HepG2 (cell line): ENCODE measurements at regions not wholly inside any gene's neighbourhood (a gene's known extent, or its start where the extent isn't known, plus 50 kb on each side); places are given as distances from the start of the nearest gene placed in this dataset.
A peak's percentile ranks its signal among the peaks of the same experiment; 100 is the strongest.

ENCODE experiments used
- CHD2 ChIP-seq: IDR thresholded peaks from 2 replicates; pipeline ENCODE4 v1.6.1; 2011; ENCODE audit warnings: low read depth, low read length, improper control_type of control experiment
- FOXA1 ChIP-seq, 2 experiments: fragments of 450-650 bp in 1 of 2; sonication (generic) in 1 of 2; formaldehyde crosslinking in 1 of 2; IDR thresholded peaks; 2 replicates each; pipeline versions ENCODE4 v1.4.0 to v1.6.1; 2016 to 2020; ENCODE audit warnings: missing genetic modification reagents in 1 of 2
- HCFC1 ChIP-seq: fragments of 150-350 bp; IDR thresholded peaks from 2 replicates; pipeline ENCODE4 v1.6.1; 2014; ENCODE audit warnings: low read depth, low read length
- HNRNPL ChIP-seq: fragments of 200-400 bp; formaldehyde crosslinking; IDR thresholded peaks from 2 replicates; pipeline ENCODE4 v1.6.1; 2017; ENCODE audit warnings: mild to moderate bottlenecking, low read depth, low read length
- IRF1 ChIP-seq: sonication (generic); formaldehyde crosslinking; IDR thresholded peaks from 2 replicates; pipeline ENCODE4 v1.4.0; 2020; ENCODE audit warnings: low read depth, mild to moderate bottlenecking, missing genetic modification reagents
- MAZ ChIP-seq, 2 experiments: sonication (generic) in 1 of 2; formaldehyde crosslinking in 1 of 2; IDR thresholded peaks; 2 replicates each; pipeline versions ENCODE4 v1.5.0 to v1.6.1; 2012 to 2020; ENCODE audit warnings: low read depth in 2 of 2, mild to moderate bottlenecking in 2 of 2, borderline replicate concordance in 1 of 2, improper control_type of control experiment in 1 of 2, low read length in 1 of 2, missing genetic modification reagents in 1 of 2, moderate library complexity in 1 of 2
- NR2F6 ChIP-seq, 2 experiments: IDR thresholded peaks; 2 replicates each; pipeline ENCODE4 v1.6.1; 2016; ENCODE audit warnings: antibody characterized with exemption in 1 of 2, mild to moderate bottlenecking in 1 of 2
- RAD21 ChIP-seq: fragments of 450-650 bp; formaldehyde crosslinking; IDR thresholded peaks from 2 replicates; pipeline ENCODE4 v1.5.0; 2020; ENCODE audit warnings: mild to moderate bottlenecking
- RCOR2 ChIP-seq: IDR thresholded peaks from 2 replicates; pipeline ENCODE4 v1.6.1; 2016; ENCODE audit warnings: missing biosample characterization, missing genetic modification reagents
- SIN3B ChIP-seq: fragments of 150-350 bp; IDR thresholded peaks from 2 replicates; pipeline ENCODE4 v1.6.1; 2014; ENCODE audit warnings: low read length
- SOX5 ChIP-seq: IDR thresholded peaks from 2 replicates; pipeline ENCODE4 v1.6.1; 2016; ENCODE audit warnings: borderline replicate concordance
- TBX2 ChIP-seq: sonication (generic); formaldehyde crosslinking; IDR thresholded peaks from 2 replicates; pipeline ENCODE4 v1.5.0; 2020; ENCODE audit warnings: missing genetic modification reagents, mild to moderate bottlenecking, borderline replicate concordance
- ZNF317 ChIP-seq: sonication (generic); formaldehyde crosslinking; IDR thresholded peaks from 2 replicates; pipeline ENCODE4 v1.5.0; 2020; ENCODE audit warnings: mild to moderate bottlenecking, missing genetic modification reagents
- ZNF629 ChIP-seq: sonication (generic); formaldehyde crosslinking; conservative IDR thresholded peaks from 2 replicates; pipeline ENCODE4 v1.5.0; 2020; ENCODE audit warnings: missing genetic modification reagents
- ZNF674 ChIP-seq: sonication (generic); formaldehyde crosslinking; IDR thresholded peaks from 2 replicates; pipeline ENCODE4 v1.5.0; 2020; ENCODE audit warnings: low read depth, mild to moderate bottlenecking, missing genetic modification reagents
- ZNF691 ChIP-seq: sonication (generic); formaldehyde crosslinking; IDR thresholded peaks from 2 replicates; pipeline ENCODE4 v1.4.0; 2020; ENCODE audit warnings: missing genetic modification reagents, low read depth, mild to moderate bottlenecking, borderline replicate concordance
- ZNF75D ChIP-seq: sonication (generic); formaldehyde crosslinking; IDR thresholded peaks from 2 replicates; pipeline ENCODE4 v1.8.1; 2023; ENCODE audit warnings: missing genetic modification reagents, mild to moderate bottlenecking, borderline replicate concordance
- TF ChIP-seq, protein P1 (sequence below): fragments of 450-650 bp; IDR thresholded peaks from 2 replicates; pipeline ENCODE4 v1.6.1; 2016
- TF ChIP-seq, protein P2 (sequence below): sonication (generic); formaldehyde crosslinking; conservative IDR thresholded peaks from 2 replicates; pipeline ENCODE4 v1.4.0; 2020; ENCODE audit warnings: mild to moderate bottlenecking, missing genetic modification reagents, moderate library complexity
- TF ChIP-seq, protein P3 (sequence below): IDR thresholded peaks from 2 replicates; pipeline ENCODE4 v1.4.0; 2020; ENCODE audit warnings: mild to moderate bottlenecking, missing genetic modification reagents

- TF ChIP-seq, protein P1, sequence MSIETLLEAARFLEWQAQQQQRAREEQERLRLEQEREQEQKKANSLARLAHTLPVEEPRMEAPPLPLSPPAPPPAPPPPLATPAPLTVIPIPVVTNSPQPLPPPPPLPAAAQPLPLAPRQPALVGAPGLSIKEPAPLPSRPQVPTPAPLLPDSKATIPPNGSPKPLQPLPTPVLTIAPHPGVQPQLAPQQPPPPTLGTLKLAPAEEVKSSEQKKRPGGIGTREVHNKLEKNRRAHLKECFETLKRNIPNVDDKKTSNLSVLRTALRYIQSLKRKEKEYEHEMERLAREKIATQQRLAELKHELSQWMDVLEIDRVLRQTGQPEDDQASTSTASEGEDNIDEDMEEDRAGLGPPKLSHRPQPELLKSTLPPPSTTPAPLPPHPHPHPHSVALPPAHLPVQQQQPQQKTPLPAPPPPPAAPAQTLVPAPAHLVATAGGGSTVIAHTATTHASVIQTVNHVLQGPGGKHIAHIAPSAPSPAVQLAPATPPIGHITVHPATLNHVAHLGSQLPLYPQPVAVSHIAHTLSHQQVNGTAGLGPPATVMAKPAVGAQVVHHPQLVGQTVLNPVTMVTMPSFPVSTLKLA, result no peak
- peak; percentile 68; the same call in 1 of the 2 replicates for TF ChIP-seq SOX5 (CRISPR knock-in tag)
- no peak for TF ChIP-seq ZNF674 (CRISPR knock-in tag)
- no peak for TF ChIP-seq HNRNPL
- TF ChIP-seq RCOR2 (CRISPR knock-in tag), result peak; percentile 40; the same call in 1 of the 2 replicates
- no peak for TF ChIP-seq IRF1 (CRISPR knock-in tag)
- TF ChIP-seq, protein P2, sequence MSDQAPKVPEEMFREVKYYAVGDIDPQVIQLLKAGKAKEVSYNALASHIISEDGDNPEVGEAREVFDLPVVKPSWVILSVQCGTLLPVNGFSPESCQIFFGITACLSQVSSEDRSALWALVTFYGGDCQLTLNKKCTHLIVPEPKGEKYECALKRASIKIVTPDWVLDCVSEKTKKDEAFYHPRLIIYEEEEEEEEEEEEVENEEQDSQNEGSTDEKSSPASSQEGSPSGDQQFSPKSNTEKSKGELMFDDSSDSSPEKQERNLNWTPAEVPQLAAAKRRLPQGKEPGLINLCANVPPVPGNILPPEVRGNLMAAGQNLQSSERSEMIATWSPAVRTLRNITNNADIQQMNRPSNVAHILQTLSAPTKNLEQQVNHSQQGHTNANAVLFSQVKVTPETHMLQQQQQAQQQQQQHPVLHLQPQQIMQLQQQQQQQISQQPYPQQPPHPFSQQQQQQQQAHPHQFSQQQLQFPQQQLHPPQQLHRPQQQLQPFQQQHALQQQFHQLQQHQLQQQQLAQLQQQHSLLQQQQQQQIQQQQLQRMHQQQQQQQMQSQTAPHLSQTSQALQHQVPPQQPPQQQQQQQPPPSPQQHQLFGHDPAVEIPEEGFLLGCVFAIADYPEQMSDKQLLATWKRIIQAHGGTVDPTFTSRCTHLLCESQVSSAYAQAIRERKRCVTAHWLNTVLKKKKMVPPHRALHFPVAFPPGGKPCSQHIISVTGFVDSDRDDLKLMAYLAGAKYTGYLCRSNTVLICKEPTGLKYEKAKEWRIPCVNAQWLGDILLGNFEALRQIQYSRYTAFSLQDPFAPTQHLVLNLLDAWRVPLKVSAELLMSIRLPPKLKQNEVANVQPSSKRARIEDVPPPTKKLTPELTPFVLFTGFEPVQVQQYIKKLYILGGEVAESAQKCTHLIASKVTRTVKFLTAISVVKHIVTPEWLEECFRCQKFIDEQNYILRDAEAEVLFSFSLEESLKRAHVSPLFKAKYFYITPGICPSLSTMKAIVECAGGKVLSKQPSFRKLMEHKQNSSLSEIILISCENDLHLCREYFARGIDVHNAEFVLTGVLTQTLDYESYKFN (CRISPR knock-in tag), result peak; percentile 39; the same call in 1 of the 2 replicates
- TF ChIP-seq NR2F6 (IDR thresholded peaks at IDR 0.05), result no peak
- 0 out of 2 replicates have a peak, but pooled peaks have one; percentile 24 for TF ChIP-seq NR2F6 (CRISPR knock-in tag; IDR thresholded peaks at IDR 0.05)
- TF ChIP-seq FOXA1 (IDR thresholded peaks at IDR 0.05), result no peak
- TF ChIP-seq FOXA1 (CRISPR knock-in tag; IDR thresholded peaks at IDR 0.05), result peak; percentile 68
- TF ChIP-seq, protein P3, sequence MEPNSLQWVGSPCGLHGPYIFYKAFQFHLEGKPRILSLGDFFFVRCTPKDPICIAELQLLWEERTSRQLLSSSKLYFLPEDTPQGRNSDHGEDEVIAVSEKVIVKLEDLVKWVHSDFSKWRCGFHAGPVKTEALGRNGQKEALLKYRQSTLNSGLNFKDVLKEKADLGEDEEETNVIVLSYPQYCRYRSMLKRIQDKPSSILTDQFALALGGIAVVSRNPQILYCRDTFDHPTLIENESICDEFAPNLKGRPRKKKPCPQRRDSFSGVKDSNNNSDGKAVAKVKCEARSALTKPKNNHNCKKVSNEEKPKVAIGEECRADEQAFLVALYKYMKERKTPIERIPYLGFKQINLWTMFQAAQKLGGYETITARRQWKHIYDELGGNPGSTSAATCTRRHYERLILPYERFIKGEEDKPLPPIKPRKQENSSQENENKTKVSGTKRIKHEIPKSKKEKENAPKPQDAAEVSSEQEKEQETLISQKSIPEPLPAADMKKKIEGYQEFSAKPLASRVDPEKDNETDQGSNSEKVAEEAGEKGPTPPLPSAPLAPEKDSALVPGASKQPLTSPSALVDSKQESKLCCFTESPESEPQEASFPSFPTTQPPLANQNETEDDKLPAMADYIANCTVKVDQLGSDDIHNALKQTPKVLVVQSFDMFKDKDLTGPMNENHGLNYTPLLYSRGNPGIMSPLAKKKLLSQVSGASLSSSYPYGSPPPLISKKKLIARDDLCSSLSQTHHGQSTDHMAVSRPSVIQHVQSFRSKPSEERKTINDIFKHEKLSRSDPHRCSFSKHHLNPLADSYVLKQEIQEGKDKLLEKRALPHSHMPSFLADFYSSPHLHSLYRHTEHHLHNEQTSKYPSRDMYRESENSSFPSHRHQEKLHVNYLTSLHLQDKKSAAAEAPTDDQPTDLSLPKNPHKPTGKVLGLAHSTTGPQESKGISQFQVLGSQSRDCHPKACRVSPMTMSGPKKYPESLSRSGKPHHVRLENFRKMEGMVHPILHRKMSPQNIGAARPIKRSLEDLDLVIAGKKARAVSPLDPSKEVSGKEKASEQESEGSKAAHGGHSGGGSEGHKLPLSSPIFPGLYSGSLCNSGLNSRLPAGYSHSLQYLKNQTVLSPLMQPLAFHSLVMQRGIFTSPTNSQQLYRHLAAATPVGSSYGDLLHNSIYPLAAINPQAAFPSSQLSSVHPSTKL, result peak; percentile 79
- TF ChIP-seq ZNF629 (CRISPR knock-in tag), result 0 out of 2 replicates have a peak, but pooled peaks have one; percentile 28
- no peak for TF ChIP-seq SIN3B
- TF ChIP-seq ZNF317 (CRISPR knock-in tag), result no peak
- no peak for TF ChIP-seq RAD21 (CRISPR knock-in tag)
- peak; percentile 33; the same call in 1 of the 2 replicates for TF ChIP-seq TBX2
- no peak for TF ChIP-seq MAZ (IDR thresholded peaks at IDR 0.05; ENCODE audit: borderline replicate concordance, low read depth, low read length)
- no peak for TF ChIP-seq MAZ (CRISPR knock-in tag; IDR thresholded peaks at IDR 0.05; ENCODE audit: low read depth)
- no peak for TF ChIP-seq CHD2
- no peak for TF ChIP-seq ZNF75D (CRISPR knock-in tag)
- no peak for TF ChIP-seq HCFC1
- TF ChIP-seq ZNF691 (CRISPR knock-in tag), result no peak
Observed at GRCh38 chr6:81906041-81906440, 153.6 kb upstream of the TENT5A start (continued).
